OCI-LY1 (cell line): ENCODE measurements at regions not wholly inside any gene's neighbourhood (a gene's known extent, or its start where the extent isn't known, plus 50 kb on each side); places are given as distances from the start of the nearest gene placed in this dataset.

Source experiments
- H2AFZ ChIP-seq: fragments of 200-600 bp; sonication (generic), shearing (Covaris generic); 2 replicates; pipeline ENCODE4 v1.6.0; 2014; ENCODE audit warnings: antibody characterized with exemption, mild to moderate bottlenecking, low read length
- H3F3A ChIP-seq: fragments of 200-600 bp; sonication (generic), shearing (Covaris generic); 2 replicates; pipeline ENCODE4 v1.6.0; 2014; ENCODE audit warnings: mild to moderate bottlenecking, antibody characterized with exemption, low read length, moderate library complexity; ENCODE audit not compliant: insufficient read depth
- H3K27ac ChIP-seq: fragments of 200-600 bp; sonication (generic); 2 replicates; pipeline ENCODE4 v1.5.1; 2014; ENCODE audit warnings: low read length, mixed run types, mild to moderate bottlenecking, low read depth; ENCODE audit not compliant: poor library complexity, severe bottlenecking
- H3K27me3 ChIP-seq: fragments of 200-600 bp; sonication (generic); 2 replicates; pipeline ENCODE4 v1.6.0; 2014; ENCODE audit warnings: antibody characterized with exemption, mild to moderate bottlenecking, low read length, moderate library complexity; ENCODE audit not compliant: insufficient read depth
- H3K36me3 ChIP-seq: fragments of 200-600 bp; sonication (generic); 2 replicates; pipeline ENCODE4 v1.6.1; 2014; ENCODE audit warnings: mild to moderate bottlenecking, antibody characterized with exemption, low read length, moderate library complexity, mixed read lengths; ENCODE audit not compliant: insufficient read depth
- H3K4me1 ChIP-seq: fragments of 200-600 bp; sonication (generic); 2 replicates; pipeline ENCODE4 v1.5.1; 2014; ENCODE audit warnings: mild to moderate bottlenecking, low read length, moderate library complexity; ENCODE audit not compliant: insufficient read depth, severe bottlenecking
- H3K4me2 ChIP-seq: fragments of 200-600 bp; sonication (generic), shearing (Covaris generic); 2 replicates; pipeline ENCODE4 v1.6.1; 2014; ENCODE audit warnings: low read length
- H3K4me3 ChIP-seq: fragments of 200-600 bp; sonication (generic); 2 replicates; pipeline ENCODE4 v1.5.1; 2014; ENCODE audit warnings: low read length, low read depth, mild to moderate bottlenecking, mixed read lengths; ENCODE audit not compliant: poor library complexity, severe bottlenecking
- H3K79me2 ChIP-seq: fragments of 200-600 bp; shearing (Covaris generic); 2 replicates; pipeline ENCODE4 v1.6.1; 2016; ENCODE audit warnings: mixed run types, low read length, mixed read lengths; ENCODE audit not compliant: insufficient read depth
- H3K9ac ChIP-seq: fragments of 200-600 bp; sonication (generic), shearing (Covaris generic); 2 replicates; pipeline ENCODE4 v1.6.1; 2014; ENCODE audit warnings: mild to moderate bottlenecking, low read length, mixed read lengths
- H3K9me2 ChIP-seq: fragments of 200-600 bp; sonication (generic), shearing (Covaris generic); 2 replicates; pipeline ENCODE4 v1.6.1; 2014; ENCODE audit warnings: low read depth, mild to moderate bottlenecking, low read length, mixed read lengths
- H3K9me3 ChIP-seq: fragments of 200-600 bp; shearing (Covaris generic); 2 replicates; pipeline ENCODE4 v1.6.1; 2014; ENCODE audit warnings: low read length, mixed read lengths
- H4K20me1 ChIP-seq: fragments of 200-600 bp; sonication (generic), shearing (Covaris generic); 2 replicates; pipeline ENCODE4 v1.6.0; 2016; ENCODE audit warnings: mild to moderate bottlenecking, low read length; ENCODE audit not compliant: insufficient read depth
- EZH2 ChIP-seq: fragments of 200-600 bp; sonication (generic), shearing (Covaris generic); IDR thresholded peaks from 2 replicates; pipeline ENCODE4 v1.8.0; 2017; ENCODE audit warnings: borderline replicate concordance, mixed run types, mild to moderate bottlenecking, antibody characterized with exemption, low read length, moderate library complexity, mixed read lengths
- TF ChIP-seq, protein P1 (sequence below): fragments of 200-600 bp; sonication (generic), shearing (Covaris generic); IDR thresholded peaks from 2 replicates; pipeline ENCODE4 v1.5.1; 2017; ENCODE audit warnings: mild to moderate bottlenecking, antibody characterized with exemption, low read length, moderate library complexity, mixed read lengths

DNA sequence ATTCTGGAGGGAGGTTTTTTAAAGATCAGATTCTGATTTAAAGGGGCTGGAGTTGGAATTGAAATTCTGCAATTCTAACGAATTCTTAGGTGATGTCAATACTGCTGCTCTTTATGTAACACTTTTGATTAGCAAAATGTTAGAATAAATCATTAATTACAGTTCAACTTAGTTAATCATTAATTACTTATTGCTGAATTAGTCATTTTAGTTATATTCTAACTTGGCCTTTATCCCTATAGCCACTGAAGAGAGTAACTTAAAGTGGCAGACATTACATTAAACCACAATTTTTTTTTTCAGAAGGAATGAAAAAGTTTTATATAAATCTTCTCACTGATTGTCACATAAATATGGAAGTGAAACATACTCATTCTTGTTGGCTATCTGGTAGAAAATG lies 206.6 kb upstream of the ITM2A start:
- Histone ChIP-seq H3K9me3 (no peaks in the 10 kb centered on the region), H3K27me3 (no peaks in the 10 kb centered on the region), H3K79me2 (no peaks in the 10 kb centered on the region), H3K36me3 (no peaks in the 10 kb centered on the region), H2AFZ (no peak overlapping the region), H3F3A (no peaks in the 10 kb centered on the region), H3K4me3 (no peak overlapping the region), H3K27ac (no peak overlapping the region), H3K9me2 (no peaks in the 10 kb centered on the region), H3K9ac (no peak overlapping the region), H4K20me1 (no peaks in the 10 kb centered on the region), H3K4me1 (no peaks in the 10 kb centered on the region), H3K4me2 (no peak overlapping the region)
- TF ChIP-seq, protein P1, sequence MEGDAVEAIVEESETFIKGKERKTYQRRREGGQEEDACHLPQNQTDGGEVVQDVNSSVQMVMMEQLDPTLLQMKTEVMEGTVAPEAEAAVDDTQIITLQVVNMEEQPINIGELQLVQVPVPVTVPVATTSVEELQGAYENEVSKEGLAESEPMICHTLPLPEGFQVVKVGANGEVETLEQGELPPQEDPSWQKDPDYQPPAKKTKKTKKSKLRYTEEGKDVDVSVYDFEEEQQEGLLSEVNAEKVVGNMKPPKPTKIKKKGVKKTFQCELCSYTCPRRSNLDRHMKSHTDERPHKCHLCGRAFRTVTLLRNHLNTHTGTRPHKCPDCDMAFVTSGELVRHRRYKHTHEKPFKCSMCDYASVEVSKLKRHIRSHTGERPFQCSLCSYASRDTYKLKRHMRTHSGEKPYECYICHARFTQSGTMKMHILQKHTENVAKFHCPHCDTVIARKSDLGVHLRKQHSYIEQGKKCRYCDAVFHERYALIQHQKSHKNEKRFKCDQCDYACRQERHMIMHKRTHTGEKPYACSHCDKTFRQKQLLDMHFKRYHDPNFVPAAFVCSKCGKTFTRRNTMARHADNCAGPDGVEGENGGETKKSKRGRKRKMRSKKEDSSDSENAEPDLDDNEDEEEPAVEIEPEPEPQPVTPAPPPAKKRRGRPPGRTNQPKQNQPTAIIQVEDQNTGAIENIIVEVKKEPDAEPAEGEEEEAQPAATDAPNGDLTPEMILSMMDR = no peak
- no peak for TF ChIP-seq EZH2

DNA sequence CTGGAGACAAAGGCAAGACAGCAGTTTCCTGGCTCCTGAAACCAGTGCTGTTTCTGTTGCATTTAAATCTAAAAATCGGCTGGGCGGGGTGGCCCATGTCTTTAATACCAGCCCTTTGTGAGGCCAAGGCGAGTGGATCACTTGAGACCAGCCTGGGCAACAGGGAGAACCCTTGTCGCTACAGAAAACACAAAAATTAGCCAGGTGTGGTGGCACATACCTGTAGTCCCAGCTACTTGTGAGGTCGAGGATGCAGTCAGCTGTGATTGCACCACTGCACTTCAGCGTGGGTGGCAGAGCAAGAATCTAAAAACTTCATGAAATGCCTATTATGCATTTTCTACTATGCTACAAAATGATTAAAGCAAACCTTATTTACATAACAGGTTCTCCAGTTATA lies 205.4 kb upstream of the ITM2A start:
- H3K27me3 ChIP-seq = no peaks in the 10 kb centered on the region
- no peaks in the 10 kb centered on the region for H3K36me3 ChIP-seq

DNA sequence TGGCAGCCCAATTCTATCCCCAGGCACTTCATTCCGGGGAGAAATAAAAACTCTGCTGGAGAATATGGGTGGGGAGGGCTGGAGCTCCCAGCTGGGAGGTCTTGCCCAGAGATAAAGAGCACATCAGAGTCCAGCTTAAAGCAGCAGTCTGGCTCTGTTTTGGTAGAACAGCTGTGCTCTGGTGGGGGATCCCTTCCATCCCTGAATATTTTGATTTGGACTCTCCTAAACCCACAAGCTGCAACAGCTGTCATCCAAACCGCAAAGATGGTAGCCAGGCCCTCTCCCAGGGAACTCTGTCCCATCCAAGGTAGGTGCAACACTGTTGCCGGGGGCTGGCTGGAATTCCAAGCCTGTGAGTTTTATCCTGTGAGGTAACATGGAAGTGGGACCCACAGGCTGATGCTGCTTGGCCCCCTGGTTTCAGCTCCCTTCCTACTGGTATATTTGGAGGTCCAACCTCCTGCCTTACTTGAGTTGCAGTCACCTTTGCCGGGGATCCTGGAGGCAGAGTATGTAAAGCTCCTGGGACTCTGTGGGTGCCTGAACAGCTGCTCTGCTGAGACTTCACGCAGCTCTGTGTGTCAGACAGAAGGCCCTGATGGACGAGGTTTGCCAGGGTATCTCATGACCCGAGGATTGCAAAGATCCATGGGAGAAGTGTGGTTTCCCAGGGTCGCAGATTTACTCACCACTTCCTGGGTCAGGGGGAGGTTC lies 203.5 kb upstream of the ITM2A start:
- TF ChIP-seq EZH2 = no peak
- TF ChIP-seq, protein P1 = no peak
- H3K9me3 ChIP-seq = no peaks in the 10 kb centered on the region
- H3K4me1 ChIP-seq = no peaks in the 10 kb centered on the region
- no peak overlapping the region for H2AFZ ChIP-seq
- no peaks in the 10 kb centered on the region for H3F3A ChIP-seq
- H3K9me2 ChIP-seq = no peaks in the 10 kb centered on the region
- no peaks in the 10 kb centered on the region for H3K36me3 ChIP-seq
- no peaks in the 10 kb centered on the region for H3K27me3 ChIP-seq
- H4K20me1 ChIP-seq = no peaks in the 10 kb centered on the region
- no peak overlapping the region for H3K9ac ChIP-seq
- H3K27ac ChIP-seq = no peak overlapping the region
- H3K4me2 ChIP-seq = no peak overlapping the region
- H3K79me2 ChIP-seq = no peaks in the 10 kb centered on the region
- H3K4me3 ChIP-seq = no peak overlapping the region

More for the DNA sequence above, 205.4 kb upstream of the ITM2A start:
- no peak overlapping the region for H3K4me2 ChIP-seq
- no peaks in the 10 kb centered on the region for H3K9me2 ChIP-seq
- no peak for TF ChIP-seq EZH2
- TF ChIP-seq, protein P1 = no peak
- no peaks in the 10 kb centered on the region for H3K9me3 ChIP-seq
- H3K79me2 ChIP-seq = no peaks in the 10 kb centered on the region
- no peak overlapping the region for H3K27ac ChIP-seq
- no peak overlapping the region for H3K4me3 ChIP-seq
- no peaks in the 10 kb centered on the region for H3F3A ChIP-seq
- H4K20me1 ChIP-seq = no peaks in the 10 kb centered on the region
- H3K9ac ChIP-seq = no peak overlapping the region
- no peak overlapping the region for H2AFZ ChIP-seq
- no peaks in the 10 kb centered on the region for H3K4me1 ChIP-seq
